GM23338 (cell line): ENCODE measurements at regions not wholly inside any gene's neighbourhood (a gene's known extent, or its start where the extent isn't known, plus 50 kb on each side); places are given as distances from the start of the nearest gene placed in this dataset.
"Not testable (repeated sequence)": the region's sequence is repeated elsewhere in the genome, so short reads cannot be mapped to it uniquely, and the experiment has no call there.

ENCODE experiments used
- ATAC-seq: fragments of 200-7000 bp; cut with Tn5 transposase; 3 replicates; pipeline ENCODE4 v1.9.1; 2020
- DNase-seq: peaks from one replicate; pipeline ENCODE4 v3.0.0-alpha.2; 2015; ENCODE audit warnings: low spot score
- H2AFZ ChIP-seq: fragments of 200-600 bp; sonication (generic); 2 replicates; pipeline ENCODE4 v1.8.0; 2016; ENCODE audit warnings: antibody characterized with exemption, mild to moderate bottlenecking, moderate library complexity
- H3F3A ChIP-seq: fragments of 200-600 bp; sonication (generic); replicated peaks from 2 replicates; pipeline ENCODE4 v1.8.0; 2017; ENCODE audit warnings: antibody characterized with exemption, mixed run types, low read depth
- H3K27ac ChIP-seq: fragments of 200-600 bp; sonication (generic); 2 replicates; pipeline ENCODE4 v1.6.1; 2016; ENCODE audit warnings: low read depth
- H3K27me3 ChIP-seq: fragments of 200-600 bp; sonication (generic); 2 replicates; pipeline ENCODE4 v1.8.0; 2016; ENCODE audit warnings: mild to moderate bottlenecking, mixed run types, moderate library complexity; ENCODE audit not compliant: insufficient read depth
- H3K36me3 ChIP-seq: fragments of 200-600 bp; sonication (generic); 2 replicates; pipeline ENCODE4 v1.8.0; 2016; ENCODE audit warnings: mild to moderate bottlenecking; ENCODE audit not compliant: insufficient read depth
- H3K4me1 ChIP-seq: fragments of 200-600 bp; sonication (generic); 2 replicates; pipeline ENCODE4 v1.8.0; 2016; ENCODE audit warnings: mild to moderate bottlenecking, moderate library complexity; ENCODE audit not compliant: insufficient read depth
- H3K4me2 ChIP-seq: fragments of 200-600 bp; sonication (generic); 2 replicates; pipeline ENCODE4 v1.7.1; 2017; ENCODE audit warnings: mixed run types
- H3K4me3 ChIP-seq: fragments of 200-600 bp; sonication (generic); 2 replicates; pipeline ENCODE4 v1.6.1; 2016; ENCODE audit warnings: mixed run types
- H3K79me2 ChIP-seq: fragments of 200-600 bp; sonication (generic); replicated peaks from 2 replicates; pipeline ENCODE4 v1.8.0; 2017; ENCODE audit warnings: mild to moderate bottlenecking; ENCODE audit not compliant: insufficient read depth
- H3K9me2 ChIP-seq: fragments of 200-600 bp; sonication (generic); 2 replicates; pipeline ENCODE4 v1.8.0; 2017; ENCODE audit not compliant: insufficient read depth
- H4K20me1 ChIP-seq: fragments of 200-600 bp; sonication (generic); replicated peaks from 2 replicates; pipeline ENCODE4 v1.8.0; 2017; ENCODE audit warnings: mild to moderate bottlenecking; ENCODE audit not compliant: insufficient read depth
- H3K27ac Mint-ChIP-seq: 2 replicates; pipeline ENCODE4 v1.8.0; 2020; ENCODE audit warnings: inconsistent platforms, mild to moderate bottlenecking, moderate library complexity, mixed read lengths
- H3K27me3 Mint-ChIP-seq: 3 replicates; pipeline ENCODE4 v1.8.0; 2022; ENCODE audit warnings: low read depth, mild to moderate bottlenecking, moderate library complexity, mixed read lengths, inconsistent platforms; ENCODE audit not compliant: insufficient read depth, poor library complexity
- H3K36me3 Mint-ChIP-seq: 3 replicates; pipeline ENCODE4 v1.8.0; 2021; ENCODE audit warnings: low read depth, mild to moderate bottlenecking, inconsistent platforms, moderate library complexity, mixed read lengths
- H3K4me1 Mint-ChIP-seq: 3 replicates; pipeline ENCODE4 v1.8.0; 2020; ENCODE audit warnings: mild to moderate bottlenecking, inconsistent platforms, mixed read lengths
- H3K4me3 Mint-ChIP-seq: 3 replicates; pipeline ENCODE4 v1.8.0; 2021; ENCODE audit warnings: moderate library complexity, mild to moderate bottlenecking, inconsistent platforms, mixed read lengths
- H3K9me3 Mint-ChIP-seq: 3 replicates; pipeline ENCODE4 v1.8.0; 2020; ENCODE audit warnings: moderate library complexity, mild to moderate bottlenecking, inconsistent platforms, mixed read lengths

DNA sequence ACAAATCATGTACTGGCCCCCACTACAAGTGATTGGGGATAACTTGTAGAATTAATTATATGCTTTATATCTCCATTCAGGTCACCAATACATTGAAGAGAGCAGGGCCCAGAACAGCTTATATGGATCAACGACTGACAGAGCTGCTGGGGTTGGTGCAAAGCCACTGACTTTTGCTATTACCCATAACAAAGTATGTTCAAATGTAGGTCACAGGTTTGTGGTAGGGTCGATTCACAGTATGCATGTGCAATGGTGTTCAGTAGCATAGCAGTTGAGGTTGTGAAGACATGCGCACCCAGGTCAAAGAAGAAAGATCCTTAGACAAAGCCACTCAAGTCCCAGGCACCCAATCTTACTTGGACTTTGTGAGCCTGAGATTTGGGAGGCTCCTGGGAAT lies 110.6 kb downstream of the NBPF8 start:
- not testable (repeated sequence) for H3K9me2 ChIP-seq, H3K27ac ChIP-seq, H3K4me1 ChIP-seq, H3K27me3 Mint-ChIP-seq, H3K27ac Mint-ChIP-seq, H2AFZ ChIP-seq, DNase-seq, H4K20me1 ChIP-seq, H3K4me3 ChIP-seq, ATAC-seq, H3K36me3 ChIP-seq, H3K27me3 ChIP-seq, H3K4me2 ChIP-seq, H3K9me3 Mint-ChIP-seq, H3K4me1 Mint-ChIP-seq, H3K4me3 Mint-ChIP-seq, H3F3A ChIP-seq, H3K36me3 Mint-ChIP-seq, H3K79me2 ChIP-seq

DNA sequence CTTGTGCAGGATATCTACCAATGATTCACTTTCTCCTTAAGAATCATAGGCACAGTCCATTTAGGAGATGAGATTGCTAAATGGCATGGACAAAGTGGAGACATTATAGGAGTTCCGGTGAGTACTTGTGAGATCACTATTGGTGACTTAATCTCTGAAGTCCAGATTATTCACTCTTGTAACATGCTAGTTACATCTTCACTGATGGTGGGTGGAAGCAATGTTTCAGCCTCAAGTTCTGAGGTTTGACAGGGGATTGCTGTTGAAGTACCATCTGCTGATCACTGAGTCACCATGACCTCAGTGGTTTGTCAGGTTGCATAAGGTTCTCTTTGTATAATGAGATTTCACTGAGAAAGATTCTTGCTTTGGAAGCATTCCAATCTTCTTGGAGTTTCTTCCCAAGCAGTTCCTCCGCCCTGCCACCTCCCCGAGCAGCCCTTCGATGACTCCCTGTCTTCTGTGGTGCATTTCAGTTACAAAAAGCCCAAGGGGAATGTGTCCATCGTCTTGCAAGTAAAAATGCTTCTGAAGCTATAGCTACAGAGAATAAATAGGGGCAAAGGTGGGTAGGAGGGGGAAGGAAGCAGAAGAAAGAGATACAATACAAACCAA lies 114.7 kb downstream of the NBPF8 start:
- H4K20me1 ChIP-seq, H3K27ac ChIP-seq, H3K27me3 ChIP-seq, H3K27ac Mint-ChIP-seq, H3K4me3 ChIP-seq, H3K9me3 Mint-ChIP-seq, H3K79me2 ChIP-seq, H3K36me3 ChIP-seq, H3K36me3 Mint-ChIP-seq, H3K9me2 ChIP-seq, H3K4me3 Mint-ChIP-seq, H3K4me2 ChIP-seq, H3K27me3 Mint-ChIP-seq, H3F3A ChIP-seq, H2AFZ ChIP-seq, H3K4me1 Mint-ChIP-seq, ATAC-seq, H3K4me1 ChIP-seq, DNase-seq: not testable (repeated sequence)

DNA sequence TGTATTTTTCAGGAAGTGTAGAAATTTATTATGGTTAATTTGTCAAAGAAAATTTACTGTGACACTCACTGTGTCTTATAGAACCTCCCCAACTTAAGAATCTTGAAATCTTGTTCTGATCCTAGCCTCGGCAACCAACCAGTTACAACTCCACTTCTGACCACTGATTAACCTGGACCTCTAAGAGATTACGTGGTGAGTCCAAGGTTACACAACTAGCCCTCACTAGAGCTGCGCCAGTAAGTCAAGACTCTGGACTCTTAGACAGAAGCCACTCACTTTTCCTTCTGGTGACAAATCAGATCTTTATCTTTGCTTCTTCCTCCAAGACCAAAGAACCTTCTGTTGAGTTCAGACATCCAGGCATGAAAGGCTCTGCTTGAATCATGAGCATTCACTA lies 116.6 kb downstream of the NBPF8 start:
- not testable (repeated sequence) for H3F3A ChIP-seq, H3K9me2 ChIP-seq, H3K36me3 ChIP-seq, H3K36me3 Mint-ChIP-seq, H3K27ac Mint-ChIP-seq, H3K4me3 ChIP-seq, H3K4me1 Mint-ChIP-seq, H3K4me2 ChIP-seq, DNase-seq, H3K4me3 Mint-ChIP-seq, H3K4me1 ChIP-seq, ATAC-seq, H3K27ac ChIP-seq, H3K27me3 ChIP-seq, H4K20me1 ChIP-seq, H3K79me2 ChIP-seq, H3K27me3 Mint-ChIP-seq, H2AFZ ChIP-seq, H3K9me3 Mint-ChIP-seq

DNA sequence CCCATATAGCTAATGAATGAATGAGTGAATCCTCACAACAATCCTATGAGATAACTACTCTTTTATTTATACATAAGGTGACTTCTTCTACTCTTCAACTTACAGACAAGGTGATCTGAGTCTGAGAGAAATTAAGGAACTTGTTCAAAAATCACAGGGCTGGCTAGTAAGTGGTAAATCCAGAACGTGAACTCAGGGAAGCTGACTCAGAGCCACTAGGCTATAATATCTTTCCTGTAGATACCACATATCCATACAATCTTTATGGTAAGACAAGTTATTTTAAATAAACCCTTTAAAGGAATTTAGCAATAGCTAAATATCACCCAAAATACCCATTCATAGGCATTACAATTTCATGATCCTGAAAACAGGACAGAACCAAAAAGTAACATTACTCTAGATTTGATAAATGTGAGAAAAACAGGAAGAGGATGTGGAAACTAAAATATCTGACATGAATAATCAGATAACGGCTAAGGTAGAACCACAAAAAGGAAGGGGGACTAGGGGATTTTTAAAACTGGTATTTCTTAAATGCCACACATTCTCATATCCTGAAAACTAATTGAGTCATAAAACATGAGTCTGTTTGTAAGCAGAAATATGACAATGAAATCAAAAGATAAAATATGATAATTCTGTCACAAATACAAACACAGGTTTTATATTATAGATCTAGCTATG lies 119.7 kb downstream of the NBPF8 start:
- not testable (repeated sequence) for H3K27ac Mint-ChIP-seq, H4K20me1 ChIP-seq, ATAC-seq, H3K4me3 Mint-ChIP-seq, H3K9me2 ChIP-seq, H3K4me2 ChIP-seq, H3K79me2 ChIP-seq, H3K4me3 ChIP-seq, H3F3A ChIP-seq, H2AFZ ChIP-seq, H3K9me3 Mint-ChIP-seq, H3K36me3 ChIP-seq, H3K4me1 Mint-ChIP-seq, H3K27me3 Mint-ChIP-seq, H3K27ac ChIP-seq, H3K27me3 ChIP-seq, H3K36me3 Mint-ChIP-seq, DNase-seq, H3K4me1 ChIP-seq

DNA sequence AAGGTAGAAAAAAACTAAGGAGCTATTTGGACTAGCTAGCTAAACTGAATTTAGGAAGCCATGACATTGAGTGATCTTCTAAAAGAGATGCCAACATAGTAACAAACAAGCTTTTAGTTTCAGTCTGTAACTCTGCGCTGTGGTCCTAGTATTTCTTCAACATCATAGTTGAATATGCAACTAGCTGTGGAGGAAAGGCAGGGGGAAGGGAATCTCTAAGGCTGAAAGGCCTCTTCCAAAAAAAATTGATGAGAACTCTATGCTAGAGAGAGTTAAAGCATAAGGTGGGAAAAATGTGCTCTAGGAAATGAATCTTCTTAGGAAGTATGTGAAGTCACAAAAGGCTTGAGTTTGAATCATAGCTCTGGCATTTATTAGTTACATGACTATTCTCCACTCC lies 120.2 kb downstream of the NBPF8 start:
- H3K79me2 ChIP-seq, H3K27me3 ChIP-seq, H3K36me3 ChIP-seq, ATAC-seq, H3K27me3 Mint-ChIP-seq, H3F3A ChIP-seq, H3K9me2 ChIP-seq, H3K4me1 Mint-ChIP-seq, H3K4me3 ChIP-seq, H4K20me1 ChIP-seq, H3K36me3 Mint-ChIP-seq, H3K4me1 ChIP-seq, H3K9me3 Mint-ChIP-seq, DNase-seq, H3K27ac Mint-ChIP-seq, H3K4me2 ChIP-seq, H3K4me3 Mint-ChIP-seq, H3K27ac ChIP-seq, H2AFZ ChIP-seq: not testable (repeated sequence)

DNA sequence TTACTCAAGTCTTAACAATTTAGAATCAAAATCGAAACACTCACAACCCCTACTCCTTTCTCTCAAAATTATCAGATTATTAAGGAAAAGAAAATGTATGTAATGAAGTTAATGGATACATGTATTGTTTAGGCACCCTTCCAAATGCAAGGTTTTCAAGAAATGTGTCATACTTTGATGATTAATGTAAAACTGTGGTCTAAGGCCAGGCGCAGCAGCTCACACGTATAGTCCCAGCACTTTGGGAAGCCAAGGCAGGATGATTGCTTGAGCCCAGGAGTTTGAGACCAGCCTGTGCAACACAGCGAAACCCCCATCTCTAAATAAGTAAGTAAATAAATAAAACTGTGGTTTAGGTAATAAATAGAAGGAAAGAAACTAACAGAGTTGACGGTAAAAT lies 126.6 kb downstream of the NBPF8 start:
- H2AFZ ChIP-seq, H3K36me3 Mint-ChIP-seq, H3K27me3 ChIP-seq, H3K36me3 ChIP-seq, H3K27ac Mint-ChIP-seq, H3K27me3 Mint-ChIP-seq, DNase-seq, ATAC-seq, H3K9me2 ChIP-seq, H3K27ac ChIP-seq, H3K4me1 ChIP-seq, H4K20me1 ChIP-seq, H3K4me2 ChIP-seq, H3K9me3 Mint-ChIP-seq, H3F3A ChIP-seq, H3K79me2 ChIP-seq, H3K4me3 Mint-ChIP-seq, H3K4me3 ChIP-seq, H3K4me1 Mint-ChIP-seq: not testable (repeated sequence)

DNA sequence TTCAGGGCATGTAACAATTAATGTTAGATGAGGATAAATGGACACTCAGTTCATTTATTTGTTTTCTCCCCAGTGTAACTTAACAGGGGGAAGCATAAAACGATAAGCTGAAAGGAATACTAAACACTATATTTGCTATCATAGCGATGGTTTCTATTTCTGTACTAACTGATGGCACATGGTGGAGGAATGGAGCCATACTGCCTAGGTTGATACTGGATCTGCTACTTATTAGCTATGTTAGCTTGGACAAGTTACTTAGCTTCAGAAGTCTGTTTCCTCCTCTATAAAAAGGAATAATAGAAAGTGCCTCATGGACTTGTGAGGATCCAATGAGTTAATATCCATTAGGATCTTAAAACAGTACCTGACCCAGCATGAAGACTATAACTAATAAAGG lies 127.5 kb downstream of the NBPF8 start:
- H3K27ac Mint-ChIP-seq, H2AFZ ChIP-seq, H3K9me2 ChIP-seq, ATAC-seq, H3K4me1 ChIP-seq, H3K4me3 ChIP-seq, H3K36me3 Mint-ChIP-seq, DNase-seq, H3K36me3 ChIP-seq, H3F3A ChIP-seq, H3K9me3 Mint-ChIP-seq, H3K27me3 Mint-ChIP-seq, H3K4me2 ChIP-seq, H3K27ac ChIP-seq, H3K4me3 Mint-ChIP-seq, H3K4me1 Mint-ChIP-seq, H4K20me1 ChIP-seq, H3K27me3 ChIP-seq, H3K79me2 ChIP-seq: not testable (repeated sequence)
